H1 (cell line): ENCODE measurements at regions not wholly inside any gene's neighbourhood (a gene's known extent, or its start where the extent isn't known, plus 50 kb on each side); places are given as distances from the start of the nearest gene placed in this dataset.
"Not testable (repeated sequence)": the region's sequence is repeated elsewhere in the genome, so short reads cannot be mapped to it uniquely, and the experiment has no call there.

Source experiments
- BRCA1 ChIP-seq: IDR thresholded peaks from 2 replicates; pipeline ENCODE4 v1.6.1; 2012; ENCODE audit warnings: low read depth, low read length, improper control_type of control experiment
- CHD2 ChIP-seq: IDR thresholded peaks from 2 replicates; pipeline ENCODE4 v1.6.1; 2012; ENCODE audit warnings: low read length, improper control_type of control experiment
- CREB1 ChIP-seq: IDR thresholded peaks from 2 replicates; pipeline ENCODE4 v1.6.1; 2012; ENCODE audit warnings: inconsistent platforms
- CTCF ChIP-seq, 3 experiments: IDR thresholded peaks; 1 replicate in 2 of 3; 2 replicates in 1 of 3; pipeline versions ENCODE4 v1.5.1 to v1.6.1; 2011; ENCODE audit warnings: low read length in 3 of 3, mild to moderate bottlenecking in 3 of 3, inconsistent platforms in 2 of 3, low read depth in 1 of 3, moderate library complexity in 1 of 3; ENCODE audit not compliant: insufficient read depth in 1 of 3; ENCODE audit errors: control extremely low read depth in 1 of 3
- NRF1 ChIP-seq: IDR thresholded peaks from 2 replicates; pipeline ENCODE4 v1.6.1; 2011; ENCODE audit warnings: mild to moderate bottlenecking, low read depth, low read length, improper control_type of control experiment
- SUZ12 ChIP-seq: fragments of 200-600 bp; sonication (generic); IDR thresholded peaks from 2 replicates; pipeline ENCODE4 v1.6.1; 2012; ENCODE audit warnings: mild to moderate bottlenecking, inconsistent platforms, low read length, moderate library complexity, mixed read lengths

- not testable (repeated sequence) for TF ChIP-seq CHD2; BRCA1; CREB1; CTCF (IDR thresholded peaks at IDR 0.05; ENCODE audit: control extremely low read depth in 1 of 3, insufficient read depth in 1 of 3, low read depth in 1 of 3, low read length in 3 of 3); NRF1; SUZ12
These were observed 167.1 kb upstream of the NBPF12 start for GRCh38 chr1:146770998-146771397.
